Kidney epithelial cell (primary cell): ENCODE measurements at regions not wholly inside any gene's neighbourhood (a gene's known extent, or its start where the extent isn't known, plus 50 kb on each side); places are given as distances from the start of the nearest gene placed in this dataset.

Source experiments
- DNase-seq: peaks from one replicate; pipeline ENCODE4 v3.0.0-alpha.2; 2010; ENCODE audit warnings: low read depth
- H3K27me3 ChIP-seq: 2 replicates; pipeline ENCODE4 v1.6.0; 2011; ENCODE audit warnings: low read length; ENCODE audit not compliant: control insufficient read depth, insufficient read depth
- H3K36me3 ChIP-seq: 2 replicates; pipeline ENCODE4 v1.5.1; 2011; ENCODE audit warnings: low read length; ENCODE audit not compliant: control insufficient read depth, insufficient read depth
- H3K4me3 ChIP-seq: 2 replicates; pipeline ENCODE4 v1.5.1; 2011; ENCODE audit warnings: low read depth, mild to moderate bottlenecking, control low read depth, low read length
- CTCF ChIP-seq: IDR thresholded peaks from 2 replicates; pipeline ENCODE4 v1.5.1; 2011; ENCODE audit warnings: mild to moderate bottlenecking, moderate library complexity, low read length, control low read depth, inconsistent platforms; ENCODE audit not compliant: insufficient read depth, poor library complexity, severe bottlenecking

GRCh38 chr2:78201064-78201575 lies 678.9 kb upstream of the LRRTM4 start:
- no peaks in the 10 kb centered on the region for H3K27me3 ChIP-seq
- TF ChIP-seq CTCF: no peak
- no peaks in the 10 kb centered on the region for H3K36me3 ChIP-seq
- H3K4me3 ChIP-seq: no peak overlapping the region
- DNase-seq: no peak

DNA sequence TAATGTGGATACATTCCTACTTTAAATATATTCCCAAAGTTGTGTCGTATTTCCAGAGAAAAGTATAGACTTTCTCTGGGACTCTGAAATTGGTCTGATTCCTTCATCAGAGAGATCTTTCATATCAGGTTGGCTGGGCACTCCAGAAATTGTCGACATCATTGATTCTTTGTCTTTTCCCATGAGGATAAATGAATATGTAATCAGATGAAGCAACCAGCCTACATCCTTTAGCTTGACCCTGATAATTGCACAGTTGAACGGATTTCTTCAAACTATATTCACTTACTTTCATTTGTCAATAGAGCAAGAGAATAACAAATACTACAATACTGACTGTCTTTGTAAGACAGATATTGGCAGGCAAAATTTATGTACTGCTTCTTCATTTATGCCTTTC lies 680.2 kb upstream of the LRRTM4 start:
- no peak overlapping the region for H3K4me3 ChIP-seq
- no peaks in the 10 kb centered on the region for H3K27me3 ChIP-seq
- TF ChIP-seq CTCF: no peak
- no peaks in the 10 kb centered on the region for H3K36me3 ChIP-seq
- DNase-seq: no peak

GRCh38 chr2:78202986-78203670 lies 681.0 kb upstream of the LRRTM4 start:
- DNase-seq: no peak
- TF ChIP-seq CTCF: no peak
- no peaks in the 10 kb centered on the region for H3K27me3 ChIP-seq
- no peaks in the 10 kb centered on the region for H3K36me3 ChIP-seq
- no peak overlapping the region for H3K4me3 ChIP-seq

DNA sequence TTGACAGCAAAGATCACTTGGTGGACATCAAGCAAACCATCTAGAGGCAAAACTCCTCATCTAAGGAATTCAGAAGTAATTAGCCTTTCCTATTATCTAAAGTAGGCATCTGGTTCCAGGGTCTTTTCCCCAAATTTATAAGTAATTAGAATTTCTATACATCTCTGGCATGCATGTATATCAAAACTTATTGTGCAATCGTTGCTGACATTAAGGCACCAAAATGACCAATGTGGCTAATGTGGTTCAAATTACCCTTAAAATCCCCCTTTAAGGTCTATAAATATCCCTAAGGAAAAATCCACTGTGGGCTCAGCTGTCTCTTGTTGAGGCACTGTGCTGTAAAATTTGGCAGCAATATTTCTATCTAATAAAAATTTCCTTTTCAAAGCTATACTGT lies 695.9 kb upstream of the LRRTM4 start:
- H3K36me3 ChIP-seq: no peaks in the 10 kb centered on the region
- no peak for DNase-seq
- TF ChIP-seq CTCF: no peak
- no peaks in the 10 kb centered on the region for H3K27me3 ChIP-seq
- no peak overlapping the region for H3K4me3 ChIP-seq

DNA sequence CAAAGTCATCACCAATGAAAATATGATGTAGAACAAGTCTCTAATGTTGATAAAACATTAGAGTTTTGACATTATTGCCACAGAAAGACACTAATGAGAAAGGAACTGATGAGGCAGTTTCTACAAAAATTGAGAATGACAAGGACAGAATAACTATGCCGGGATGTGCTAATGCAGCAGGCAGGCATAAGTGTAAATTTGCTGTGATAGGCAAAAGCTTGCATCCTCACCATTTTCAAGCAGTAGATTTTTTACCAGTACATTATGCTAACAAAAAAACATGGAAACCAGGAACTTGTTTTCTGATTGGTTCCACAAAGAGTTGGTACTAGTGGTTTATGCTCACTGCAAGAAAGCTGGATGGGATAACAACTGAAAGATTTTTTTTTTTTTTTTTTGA lies 715.5 kb upstream of the LRRTM4 start:
- H3K4me3 ChIP-seq: no peak overlapping the region
- H3K27me3 ChIP-seq: no peaks in the 10 kb centered on the region
- no peak for DNase-seq
- no peak for TF ChIP-seq CTCF
- no peaks in the 10 kb centered on the region for H3K36me3 ChIP-seq
